HG03521 (cell line): ENCODE measurements at regions not wholly inside any gene's neighbourhood (a gene's known extent, or its start where the extent isn't known, plus 50 kb on each side); places are given as distances from the start of the nearest gene placed in this dataset.

Experiments used
- ATAC-seq: cut with Tn5 transposase; IDR thresholded peaks from one replicate; pipeline ENCODE4 v1.9.1; 2021; ENCODE audit warnings: mild to moderate bottlenecking, moderate library complexity; ENCODE audit not compliant: unreplicated experiment

DNA sequence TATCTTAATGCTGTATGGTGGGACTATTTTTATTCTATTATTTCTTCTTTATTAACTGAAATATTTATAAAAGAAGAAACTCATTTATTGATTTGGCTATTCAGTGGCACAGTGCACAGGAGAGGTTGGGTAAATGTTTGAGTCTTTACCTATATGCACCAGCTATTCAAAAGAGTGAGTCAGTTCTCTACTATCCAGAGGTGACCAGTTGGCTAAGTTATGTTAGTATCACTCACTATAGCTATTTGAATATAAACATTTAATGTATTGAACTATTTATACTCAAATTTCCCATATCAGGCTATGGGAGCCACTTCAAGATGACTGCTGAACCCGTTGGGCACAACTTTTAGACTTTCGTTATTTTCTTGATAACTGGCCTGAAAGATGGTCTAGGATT is 106.1 kb upstream of the VEGFC start:
- no peak for ATAC-seq

DNA sequence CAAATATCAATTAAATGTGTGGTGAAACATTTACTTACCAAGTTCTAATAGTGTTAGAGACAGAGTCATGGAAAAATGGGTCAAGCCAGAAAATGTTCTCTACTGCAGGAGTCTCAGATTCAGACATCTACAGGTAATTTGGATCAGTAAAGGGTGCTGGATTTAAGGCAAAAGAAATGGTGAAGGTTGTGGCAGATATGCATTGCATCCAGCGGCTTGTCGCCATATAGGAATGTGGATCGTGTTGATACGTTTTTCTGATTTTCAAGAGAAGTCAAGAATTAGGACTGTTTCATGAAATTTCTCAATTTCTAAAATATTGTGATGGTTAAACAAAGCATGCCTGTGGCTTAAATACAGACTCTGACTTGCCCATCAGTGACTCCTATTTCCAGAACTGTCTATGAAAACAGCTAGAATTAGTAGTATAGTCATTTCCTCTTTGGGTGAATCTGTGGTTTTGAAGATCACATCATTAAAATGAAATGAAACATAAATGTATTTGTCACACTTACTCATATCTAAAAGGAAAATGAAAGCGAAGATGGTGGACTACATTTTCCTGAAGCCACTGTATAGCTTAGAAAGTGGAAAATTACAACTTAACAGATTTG is 110.1 kb upstream of the VEGFC start:
- peak; percentile 97 for ATAC-seq

DNA sequence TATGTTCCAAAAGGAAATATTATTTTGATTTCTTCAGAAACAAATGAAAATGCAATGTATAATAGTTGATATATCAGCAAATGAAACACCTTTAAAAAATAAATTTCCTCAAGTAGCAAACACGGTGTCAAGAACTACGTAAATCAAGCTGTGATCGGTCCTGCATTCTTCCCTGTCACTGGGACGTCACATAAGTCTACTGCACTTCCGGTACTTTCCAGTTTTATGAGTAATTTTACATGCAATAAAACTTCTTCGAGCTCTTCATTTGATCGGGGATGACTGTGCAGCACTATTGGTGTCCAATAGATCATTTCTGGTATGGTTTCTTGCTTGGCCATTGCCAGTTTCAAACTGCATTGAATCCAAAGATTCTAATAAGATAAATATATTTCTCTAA is 114.0 kb upstream of the VEGFC start:
- ATAC-seq: no peak

DNA sequence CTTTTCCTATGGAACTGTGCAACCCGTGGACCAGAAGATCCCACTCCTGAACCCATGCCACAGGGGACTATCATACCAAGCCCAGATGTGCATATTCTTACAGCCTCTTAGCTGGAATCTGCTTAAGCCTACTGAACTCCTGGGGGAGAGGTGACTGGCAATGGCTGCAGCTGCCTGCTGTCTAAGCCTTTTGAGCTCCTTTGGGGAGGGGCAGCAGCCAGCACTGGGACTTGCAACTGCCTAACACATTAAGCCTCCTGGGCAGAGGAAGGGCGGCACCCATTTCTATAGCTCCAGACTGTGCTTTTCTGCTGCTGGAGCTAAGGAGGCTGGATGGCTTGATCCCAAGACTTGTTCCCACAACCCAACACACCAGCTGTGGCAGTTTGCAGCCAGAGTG is 117.9 kb upstream of the VEGFC start:
- no peak for ATAC-seq

DNA sequence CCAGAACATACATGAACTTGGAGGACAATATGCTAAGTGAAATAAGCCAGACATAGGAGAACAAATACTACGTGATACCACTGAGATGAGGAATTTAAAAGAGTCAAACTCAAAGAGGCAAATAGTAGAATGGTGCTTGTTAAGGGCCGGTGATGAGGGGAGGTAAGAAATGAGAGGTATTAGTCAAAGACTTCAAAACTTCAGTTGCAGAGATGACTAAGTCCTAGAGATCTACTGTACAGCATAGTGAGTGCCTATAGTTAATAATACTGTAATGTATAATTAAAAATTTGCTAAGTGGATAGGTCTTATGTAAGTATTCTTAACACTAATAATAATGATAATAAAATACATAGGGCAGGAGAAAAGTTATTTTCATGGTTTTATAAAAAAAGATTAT is 126.9 kb upstream of the VEGFC start:
- ATAC-seq: no peak

DNA sequence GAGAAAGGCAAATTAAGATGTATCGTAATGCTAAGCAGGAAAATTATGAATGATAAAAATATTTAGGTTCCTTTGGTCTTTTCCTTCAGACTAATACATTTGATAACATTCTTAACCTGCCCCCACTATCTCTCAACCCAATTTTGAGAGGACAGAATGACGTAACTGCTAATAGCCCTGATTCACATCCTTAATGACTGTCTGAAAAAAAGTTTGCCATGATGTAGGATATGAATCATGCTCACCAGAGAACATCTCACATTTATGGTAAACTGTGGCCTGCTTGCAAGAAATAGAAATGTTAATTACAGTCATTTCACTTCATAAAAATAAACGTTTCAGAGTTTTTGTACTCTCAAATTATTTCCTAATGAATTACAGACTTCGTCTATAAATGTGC is 128.0 kb upstream of the VEGFC start:
- no peak for ATAC-seq

DNA sequence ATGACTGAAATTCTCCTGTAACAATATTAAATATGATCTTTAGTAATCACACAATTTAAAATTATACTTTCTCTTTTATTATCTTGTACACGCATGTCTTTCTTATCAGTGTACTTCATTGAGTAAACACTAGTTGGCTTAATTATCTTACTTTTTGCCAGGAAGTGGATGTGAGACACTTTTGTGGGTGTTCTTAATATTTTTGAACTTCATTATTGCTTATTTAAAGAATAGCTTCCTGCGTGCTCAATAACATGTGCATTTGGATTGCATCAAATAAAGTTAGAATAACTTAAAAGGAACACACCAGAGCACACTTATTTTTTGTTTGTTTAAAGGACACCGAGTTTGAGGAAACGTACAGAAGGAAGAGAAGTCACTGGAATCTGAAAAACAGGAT is 128.5 kb upstream of the VEGFC start:
- ATAC-seq: no peak

DNA sequence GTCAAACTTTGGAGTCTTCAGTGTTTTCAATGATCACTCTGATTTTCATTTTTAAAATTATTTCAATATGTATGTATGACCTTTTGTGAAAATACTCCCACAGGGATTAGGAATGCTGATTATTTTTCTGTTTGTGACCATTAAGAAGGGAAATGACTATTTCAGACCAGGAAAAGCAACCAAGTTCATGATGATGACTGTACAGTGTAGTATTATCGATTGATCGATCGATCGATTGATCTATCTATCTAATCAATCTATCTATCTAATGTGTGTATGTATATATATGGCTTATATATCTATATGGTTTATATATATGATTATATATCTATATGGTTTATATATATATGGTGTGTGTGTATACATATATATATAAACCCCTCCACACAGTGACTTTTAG is 131.5 kb upstream of the VEGFC start:
- no peak for ATAC-seq

DNA sequence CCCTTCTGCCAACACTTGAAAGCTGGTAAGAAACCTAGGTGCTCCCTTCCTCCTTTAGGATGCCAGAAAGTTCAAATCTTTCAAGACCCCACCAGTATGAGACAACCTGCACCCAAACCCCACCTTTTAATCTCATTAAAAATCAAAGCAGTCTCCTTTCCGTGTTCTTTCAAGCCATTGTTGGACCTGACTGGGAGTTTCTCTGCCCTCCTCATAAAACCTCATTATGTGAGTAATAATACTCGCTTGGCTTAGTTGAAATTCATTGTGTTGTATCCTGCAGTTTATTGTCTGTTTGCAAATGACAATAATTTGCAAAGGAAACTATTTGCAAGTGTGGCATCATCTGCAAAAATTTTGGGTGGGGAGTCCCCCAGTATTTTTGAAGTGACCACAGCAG is 133.2 kb upstream of the VEGFC start:
- no peak for ATAC-seq

DNA sequence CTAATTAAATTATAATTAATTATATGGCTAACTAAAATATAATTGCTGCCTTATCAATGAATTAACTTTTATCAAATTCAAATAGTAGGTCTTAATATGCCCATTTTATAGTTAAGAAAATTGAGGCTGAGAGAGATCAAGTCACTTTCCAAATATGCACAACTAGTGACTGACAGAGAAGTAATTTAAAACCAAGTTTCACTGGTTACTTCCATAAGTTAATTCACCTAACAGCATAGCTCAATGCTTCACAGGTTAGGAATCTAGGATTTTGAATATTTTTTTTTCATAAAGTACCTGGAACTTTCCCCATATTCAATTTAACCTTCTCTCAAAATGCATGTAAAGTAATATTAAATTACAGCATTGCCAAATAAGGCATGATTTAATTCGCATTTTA is 134.4 kb upstream of the VEGFC start:
- ATAC-seq: no peak

DNA sequence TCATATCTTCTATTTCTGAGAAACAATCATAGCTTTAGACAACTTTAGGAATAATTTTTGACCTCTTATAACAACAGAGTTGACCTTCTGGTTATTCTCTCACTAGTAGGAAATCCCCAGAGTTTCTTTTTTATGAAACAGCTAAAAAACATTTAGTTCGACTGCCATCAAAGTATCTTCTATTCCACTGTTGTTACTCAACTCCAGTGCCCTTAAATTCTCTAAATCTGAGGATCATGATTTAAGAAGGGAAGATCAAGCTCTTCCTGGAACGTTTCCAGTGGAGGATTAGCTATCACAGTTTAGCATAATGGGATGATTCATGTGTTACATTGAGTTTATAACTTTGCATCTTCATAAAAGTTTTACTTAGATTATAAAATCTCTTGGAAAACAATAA is 134.9 kb upstream of the VEGFC start:
- ATAC-seq: no peak

DNA sequence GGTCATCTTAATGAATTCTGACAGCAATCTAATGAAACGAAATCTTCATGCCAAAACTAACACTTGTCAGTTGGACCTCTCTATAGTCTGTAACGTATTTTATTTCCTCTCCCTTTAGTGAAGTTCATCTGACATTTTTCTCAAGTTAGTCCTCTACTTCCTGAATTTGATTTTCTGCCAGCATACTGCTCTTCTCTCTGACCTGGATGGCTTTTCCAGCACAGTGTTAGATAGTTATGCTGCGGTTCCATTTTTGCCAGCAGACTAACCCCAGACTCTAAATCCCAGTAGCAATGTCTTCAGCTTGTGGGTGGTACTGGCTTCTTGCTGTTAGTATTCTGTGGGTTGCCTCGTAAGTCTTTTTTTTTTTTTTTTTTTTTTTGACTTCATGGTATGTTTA is 146.7 kb upstream of the VEGFC start:
- ATAC-seq: no peak

DNA sequence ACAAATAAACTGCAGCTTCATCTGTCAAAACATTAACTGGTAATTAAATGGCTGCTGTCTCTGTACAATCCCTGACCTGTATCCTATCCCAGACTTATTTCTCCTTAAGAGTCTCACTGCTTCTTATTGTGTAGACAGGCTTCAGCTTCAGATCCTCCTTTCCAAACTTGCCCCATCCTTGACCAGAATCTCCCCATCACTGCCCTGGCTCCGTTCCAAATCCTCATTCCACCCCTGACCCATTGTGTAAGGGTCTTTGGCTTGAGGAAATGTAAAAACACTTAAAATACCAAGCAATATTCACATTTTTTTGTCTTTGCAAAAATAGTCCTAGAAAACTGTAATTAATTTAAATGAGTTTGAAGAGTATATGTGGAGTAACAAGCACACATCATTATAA is 152.6 kb upstream of the VEGFC start:
- no peak for ATAC-seq

DNA sequence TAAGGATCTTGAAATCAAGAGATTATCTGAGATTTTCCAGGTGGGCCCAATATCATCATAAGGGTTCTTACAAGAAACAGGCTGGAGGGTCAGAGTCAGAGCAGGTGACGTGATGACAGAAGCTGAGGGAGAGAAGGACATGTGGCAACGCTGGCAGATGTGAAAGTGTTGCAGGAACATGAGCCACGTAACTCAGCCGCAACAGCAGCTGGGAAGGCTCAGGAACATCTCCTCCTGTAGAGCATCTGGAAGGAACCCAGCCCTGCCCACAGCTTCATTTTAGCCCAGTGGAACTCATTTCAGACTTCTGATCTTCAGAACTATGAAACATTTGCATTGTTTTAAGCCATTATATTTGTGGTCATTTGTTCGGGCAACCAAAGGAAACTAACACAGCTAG is 156.3 kb upstream of the VEGFC start:
- no peak for ATAC-seq

DNA sequence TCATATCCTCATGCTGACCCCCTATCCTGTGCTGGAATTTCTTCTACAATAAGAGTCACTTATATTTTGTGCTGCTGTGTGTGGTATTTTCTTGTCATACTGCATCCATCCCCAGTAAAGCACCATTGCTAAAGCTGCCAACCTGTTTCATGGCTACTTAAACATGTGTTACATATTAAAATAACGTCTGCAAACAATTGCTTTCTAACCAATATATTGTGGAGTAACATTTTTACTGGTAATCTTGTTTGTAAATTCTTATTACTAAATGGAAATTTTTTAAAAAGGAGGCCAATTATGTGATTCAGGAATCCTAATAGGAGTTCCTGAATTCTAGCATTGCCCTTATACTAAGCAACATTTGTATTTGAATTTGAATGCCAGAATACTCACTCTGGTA is 160.3 kb upstream of the VEGFC start:
- ATAC-seq: no peak

DNA sequence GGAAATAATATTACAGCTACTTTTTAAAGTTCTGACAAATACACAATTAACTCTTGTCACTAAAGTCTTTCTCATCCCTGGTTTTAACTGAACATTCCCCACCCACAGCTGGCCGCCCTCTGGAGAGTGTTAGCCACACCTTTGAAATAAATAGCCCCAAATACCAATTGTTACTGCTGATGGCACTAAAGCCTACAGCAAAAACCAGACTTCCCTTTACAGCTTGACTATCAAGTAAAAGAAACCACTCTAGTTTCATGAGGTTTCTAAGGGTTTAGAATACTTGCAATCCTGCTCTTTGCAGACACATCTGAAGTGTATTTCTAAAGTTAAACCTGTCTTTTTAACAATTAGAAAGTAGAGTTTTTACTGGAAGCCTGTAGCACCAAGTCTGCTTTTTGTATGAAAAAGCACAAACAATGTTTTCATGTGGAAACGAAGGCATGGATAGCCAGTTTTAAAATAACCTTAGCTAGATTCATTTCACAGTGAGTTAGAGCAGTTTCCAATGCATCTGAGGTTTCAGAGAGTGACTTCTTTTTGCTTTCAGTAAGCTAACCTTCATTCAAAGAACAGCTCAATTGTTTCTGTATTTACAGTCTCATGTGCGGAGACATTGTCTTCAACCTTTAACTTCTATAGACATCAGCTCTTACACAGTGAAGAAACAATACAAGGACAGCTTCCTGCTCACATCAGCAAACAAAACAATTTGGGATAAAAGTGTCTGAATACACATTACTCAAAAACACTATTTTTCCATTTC is 164.8 kb upstream of the VEGFC start:
- peak; percentile 45 for ATAC-seq

DNA sequence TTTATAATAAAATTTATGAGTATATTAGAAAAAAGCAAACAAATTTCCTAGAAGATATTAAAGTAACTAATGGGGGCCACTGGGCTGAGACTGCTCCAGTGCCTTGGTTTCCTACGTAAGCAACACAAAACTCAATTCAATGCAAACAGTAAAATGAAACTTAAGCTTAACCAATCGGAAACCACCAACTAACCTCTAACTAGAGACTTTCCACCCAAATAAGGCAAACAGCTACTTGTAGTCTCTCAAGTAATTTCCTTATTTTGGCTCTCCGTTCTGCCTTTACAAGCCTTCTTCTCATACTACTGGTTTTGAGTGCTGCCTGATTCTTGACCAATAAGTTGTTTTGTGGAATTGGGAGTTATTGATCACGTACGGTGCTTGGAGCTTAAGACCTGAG is 167.3 kb upstream of the VEGFC start:
- ATAC-seq: no peak

DNA sequence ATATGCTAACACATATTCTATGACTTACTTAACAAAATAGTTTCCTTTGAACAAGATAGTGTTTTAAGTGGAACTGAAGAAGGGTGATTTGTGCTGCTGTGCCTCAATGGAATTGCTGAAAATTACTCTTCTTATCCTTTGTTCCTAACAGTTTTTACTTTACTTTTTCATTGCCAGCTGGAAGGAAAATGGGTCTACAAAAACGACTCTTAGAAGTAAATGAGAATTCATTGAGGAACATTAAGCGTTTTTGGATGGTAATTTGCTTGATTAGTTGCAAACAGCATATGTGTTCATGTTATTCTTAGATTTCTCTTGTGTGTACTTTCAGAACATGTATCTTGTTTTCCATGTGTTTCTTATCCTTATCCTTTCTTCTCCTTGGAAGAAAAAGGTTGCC is 170.4 kb upstream of the VEGFC start:
- ATAC-seq: no peak

DNA sequence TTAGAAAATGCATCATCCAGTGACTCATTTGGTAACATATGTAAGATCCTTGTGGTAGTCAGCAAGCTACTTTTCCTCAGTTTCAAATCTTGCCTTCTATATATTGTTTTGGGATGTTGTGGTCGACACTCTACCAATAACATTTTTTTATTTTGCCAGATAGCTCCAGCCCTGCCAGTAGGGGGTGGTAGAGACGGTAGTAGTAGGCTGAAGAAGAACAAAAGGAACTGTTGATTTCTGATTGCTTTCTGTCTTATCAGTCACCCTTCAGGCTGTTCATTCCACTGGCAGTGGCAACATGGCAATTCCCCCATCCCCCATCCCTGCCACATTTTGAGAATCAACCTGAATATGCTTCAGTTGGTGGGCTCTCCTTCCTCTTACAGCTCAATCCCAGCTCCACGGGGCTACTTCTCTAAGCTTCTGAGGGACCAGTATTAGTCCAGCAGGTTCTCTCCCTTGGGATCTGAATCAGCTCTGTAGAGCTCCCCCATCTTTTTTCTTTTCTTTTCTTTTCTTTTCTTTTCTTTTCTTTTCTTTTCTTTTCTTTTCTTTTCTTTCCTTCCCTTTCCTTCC is 171.5 kb upstream of the VEGFC start:
- no peak for ATAC-seq

DNA sequence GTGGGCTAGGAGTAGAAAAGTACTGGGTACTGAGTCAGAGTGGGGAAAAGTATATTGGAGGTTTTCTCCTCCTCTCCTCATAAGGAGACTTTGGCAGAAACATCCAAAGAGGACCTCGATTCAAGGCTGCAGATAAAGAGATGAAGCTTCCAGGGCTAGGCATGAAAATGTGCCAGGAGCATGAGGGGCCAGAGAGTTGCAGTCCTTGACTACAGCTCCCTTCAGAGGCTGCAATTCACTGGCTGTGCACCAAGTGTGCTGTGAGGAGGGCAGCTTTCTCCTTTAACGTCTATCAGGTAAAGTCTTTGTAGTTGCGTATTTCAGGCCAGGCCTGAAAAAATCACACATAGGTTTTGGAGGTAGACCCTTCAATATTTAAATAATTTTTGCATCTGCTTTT is 174.9 kb upstream of the VEGFC start:
- no peak for ATAC-seq

DNA sequence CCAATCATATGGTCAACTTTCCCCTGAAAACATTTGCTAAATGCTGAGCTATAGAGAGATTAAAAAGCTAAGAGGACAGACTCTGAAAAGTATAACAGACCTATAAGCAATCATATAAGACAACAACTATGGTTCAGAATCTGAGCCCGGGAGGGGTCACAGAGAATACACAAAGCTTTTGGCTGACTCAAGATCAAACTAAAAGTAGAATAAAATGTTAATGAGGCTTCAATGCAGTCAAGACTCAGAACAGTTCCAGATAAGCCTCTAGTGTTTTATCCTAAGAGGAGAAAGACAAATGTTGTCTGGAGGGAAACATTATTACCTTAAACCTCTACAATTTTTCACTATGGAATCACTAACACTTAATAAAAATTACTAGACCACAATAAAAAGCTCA is 175.4 kb upstream of the VEGFC start:
- no peak for ATAC-seq

DNA sequence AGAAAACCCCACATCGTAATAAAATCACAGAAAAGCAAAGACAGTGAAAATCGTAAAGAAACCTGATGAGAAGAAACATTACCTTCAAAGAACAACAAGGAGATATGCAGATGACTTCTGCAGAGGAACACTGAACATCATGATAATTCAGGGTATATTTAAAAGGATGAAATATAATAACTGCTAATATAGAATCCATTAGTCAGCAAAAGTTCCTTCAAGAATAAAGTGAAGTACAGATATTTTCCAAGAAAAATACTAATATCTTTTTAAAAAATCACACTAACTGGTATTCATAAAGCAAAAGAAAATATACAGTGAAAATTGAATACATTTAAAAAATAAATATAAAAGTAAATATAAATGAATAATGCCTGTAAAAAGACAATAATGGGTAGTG is 176.3 kb upstream of the VEGFC start:
- no peak for ATAC-seq

DNA sequence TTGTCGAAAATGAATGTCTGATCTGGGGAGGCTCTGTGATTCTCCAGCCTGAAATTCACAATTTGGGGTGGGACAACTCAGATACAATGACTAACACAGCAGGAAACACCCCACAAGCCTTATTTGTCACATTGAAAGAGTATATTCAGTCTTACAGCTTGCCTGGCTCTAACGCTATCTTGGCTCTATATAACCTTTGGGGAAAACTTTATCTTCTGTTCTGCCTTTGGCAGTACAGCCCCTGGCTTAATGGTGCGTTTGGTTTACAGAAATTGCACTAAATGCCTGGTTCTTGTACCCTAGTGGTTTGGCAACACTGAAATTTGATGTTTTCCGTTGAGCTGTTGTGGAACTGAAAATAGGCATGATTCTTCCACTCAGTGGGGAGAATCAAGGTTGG is 178.1 kb upstream of the VEGFC start:
- ATAC-seq: no peak
